ENCODE measurements at regions not wholly inside any gene's neighbourhood (a gene's known extent, or its start where the extent isn't known, plus 50 kb on each side); places are given as distances from the start of the nearest gene placed in this dataset.

DNA sequence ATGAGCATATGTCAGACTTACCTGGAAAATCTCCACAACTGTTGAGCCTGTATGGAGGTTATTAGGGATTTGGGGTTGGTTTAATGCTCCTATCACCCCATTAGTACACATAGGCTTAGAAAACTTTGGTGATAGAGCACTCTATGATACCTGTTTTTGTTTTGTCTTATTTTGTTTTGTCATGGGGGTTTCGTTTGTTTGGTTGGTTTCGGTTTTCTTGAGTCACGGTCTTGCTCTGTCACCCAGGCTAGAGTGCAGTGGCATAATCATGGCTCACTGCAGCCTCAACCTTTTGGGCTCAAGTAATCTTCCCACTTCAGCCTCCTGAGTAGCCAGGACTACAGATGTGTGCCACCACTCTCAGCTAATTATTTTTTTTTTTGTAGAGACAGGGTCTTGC, 70.0 kb downstream of the MZT1 start:
- DNase-seq = no peak

DNA sequence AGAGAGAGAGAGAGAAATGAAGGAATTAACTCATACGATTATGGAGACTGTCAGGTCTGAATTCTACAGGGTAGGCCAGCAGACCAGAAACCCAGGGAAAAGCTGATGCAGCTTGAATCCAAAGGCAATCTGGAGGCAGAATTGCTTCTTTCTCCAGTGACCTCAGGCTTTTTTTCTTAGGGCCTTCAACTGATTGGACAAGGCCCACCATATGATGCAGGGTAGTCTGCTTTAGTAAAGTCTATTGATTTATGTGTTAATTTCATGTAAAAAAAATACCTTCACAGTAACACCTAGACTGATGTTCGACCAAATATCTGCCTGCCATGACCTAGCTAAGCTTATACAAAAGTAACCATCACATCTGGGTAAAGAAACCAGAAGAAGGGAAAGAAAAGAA, 71.1 kb downstream of the MZT1 start:
- DNase-seq = no peak

DNA sequence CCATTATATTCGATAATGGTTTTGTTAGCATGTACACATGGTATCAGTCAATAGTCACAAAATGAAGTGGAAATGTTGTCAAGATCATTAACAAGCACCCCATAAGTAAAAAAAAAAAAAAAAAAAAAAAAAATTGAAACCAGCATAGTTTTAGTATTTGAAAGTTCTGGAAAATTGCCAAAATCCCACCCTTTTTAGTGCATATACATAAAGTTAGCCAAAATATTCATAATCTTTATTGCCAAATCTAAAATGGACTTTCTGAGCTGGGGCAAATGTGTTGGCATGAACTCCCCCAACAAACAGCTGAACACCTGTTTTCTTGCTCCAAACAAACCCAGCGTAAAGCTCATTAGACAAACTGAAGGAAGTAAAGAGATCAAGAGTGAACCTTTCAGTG, 73.9 kb downstream of the MZT1 start:
- DNase-seq = no peak

DNA sequence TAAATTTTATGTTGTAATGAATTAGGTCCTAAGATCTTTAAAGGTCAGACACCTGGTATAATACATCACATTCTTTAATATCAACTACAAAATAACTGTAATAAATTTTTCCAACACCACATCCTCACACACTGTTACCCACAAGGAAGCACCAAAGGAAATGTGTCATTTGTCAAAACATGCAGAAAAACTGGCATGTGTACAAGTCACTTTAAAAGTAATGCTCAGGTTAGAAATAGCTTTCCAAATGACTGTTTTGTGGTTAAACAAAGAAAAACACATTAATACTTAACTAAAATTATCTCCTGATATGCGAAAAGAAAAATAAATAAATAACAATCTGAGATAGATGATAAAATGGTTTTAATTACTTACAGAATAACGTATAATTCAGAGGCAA, 74.7 kb downstream of the MZT1 start:
- no peak for DNase-seq

DNA sequence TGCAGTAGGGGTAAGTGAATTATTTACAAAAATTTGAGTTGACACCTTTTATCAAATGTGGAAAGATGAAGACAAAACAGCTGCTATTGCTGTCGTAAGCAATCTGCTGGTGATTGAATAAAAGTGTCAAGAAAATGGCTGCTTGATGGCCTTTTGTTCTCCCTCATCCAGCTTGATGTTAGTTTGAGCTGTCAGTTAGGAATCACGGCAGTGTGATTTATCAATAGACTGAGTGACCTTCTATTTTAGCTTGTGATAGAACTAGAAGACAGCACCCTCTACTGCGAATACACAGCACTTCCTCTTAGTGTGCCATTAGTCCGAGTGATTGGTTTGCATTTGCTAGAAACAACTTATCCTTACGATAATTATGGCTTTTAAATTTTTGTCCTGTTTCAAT, 76.3 kb downstream of the MZT1 start:
- peak; percentile 14 for DNase-seq

DNA sequence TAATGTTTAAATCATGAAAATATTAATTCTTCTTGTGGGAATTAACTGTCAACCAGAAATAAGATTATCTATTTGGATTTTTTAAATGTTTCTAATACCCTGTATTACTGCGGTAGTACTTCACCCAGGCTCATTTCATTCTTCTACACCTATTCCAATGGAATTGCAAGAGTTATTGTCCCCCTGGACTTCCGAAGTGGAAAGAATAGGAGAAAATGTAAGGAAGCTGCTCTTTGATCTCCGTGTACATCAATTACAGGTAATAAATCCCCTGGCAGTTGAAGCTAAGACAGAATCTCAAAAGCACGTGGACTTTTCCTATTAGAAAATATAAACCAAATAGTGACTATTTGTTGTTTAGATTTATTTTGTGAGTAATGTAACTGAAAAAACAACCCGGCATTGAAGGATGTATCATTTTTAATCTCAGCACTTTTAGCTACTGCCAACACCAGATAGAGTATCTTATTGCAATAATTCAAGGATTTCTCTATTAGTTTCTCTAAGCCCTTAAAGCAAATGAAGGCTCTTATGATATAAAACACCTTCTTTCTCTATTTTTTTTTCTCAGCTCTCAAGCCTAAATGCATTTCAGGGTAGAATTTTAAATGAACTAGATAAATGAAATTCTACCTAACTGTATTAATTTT, 77.3 kb downstream of the MZT1 start:
- DNase-seq = no peak

DNA sequence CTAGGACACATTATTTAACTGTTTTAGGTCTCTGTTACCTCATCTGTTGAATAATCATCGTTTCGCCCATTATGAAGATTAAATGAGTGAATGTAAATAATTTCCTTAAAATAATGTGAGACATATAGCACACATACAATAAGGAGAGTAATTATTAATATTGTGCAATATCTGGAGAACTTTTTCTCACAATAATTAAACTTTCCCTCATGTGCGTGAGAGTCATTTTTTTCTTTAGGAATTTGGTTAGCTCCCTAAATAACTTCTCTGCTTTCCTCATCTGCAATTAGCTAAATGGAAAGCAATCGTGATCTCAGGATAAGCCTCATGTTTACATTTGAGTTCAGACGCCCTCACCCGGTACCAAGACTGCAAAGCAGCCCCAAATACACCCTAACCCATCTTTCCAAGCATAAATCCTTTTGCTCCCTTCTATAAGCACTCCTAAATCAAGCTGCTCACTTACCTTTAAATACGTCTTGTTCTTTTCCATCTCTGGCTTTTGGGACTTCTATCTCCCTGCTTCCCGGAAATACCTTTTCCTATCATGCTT, 78.8 kb downstream of the MZT1 start:
- no peak for DNase-seq

DNA sequence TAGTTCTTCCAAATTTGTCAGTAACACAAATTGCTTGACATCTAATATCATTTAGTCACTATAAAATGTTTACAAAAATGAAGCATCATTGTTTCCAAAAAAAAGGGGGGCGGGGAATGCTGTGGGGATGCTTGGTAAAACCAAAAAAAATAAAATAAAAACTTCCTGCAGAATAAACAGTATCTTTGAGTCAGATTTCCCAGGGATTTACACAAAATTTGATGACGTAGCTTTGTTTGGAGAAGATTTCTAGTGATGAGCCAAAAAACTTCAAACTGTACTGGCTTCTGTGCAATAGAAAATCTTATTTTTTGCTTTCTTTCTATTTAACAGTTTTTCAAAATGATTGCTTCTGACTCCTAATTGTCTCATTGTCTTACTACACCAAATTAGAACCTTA, 80.0 kb downstream of the MZT1 start:
- no peak for DNase-seq

DNA sequence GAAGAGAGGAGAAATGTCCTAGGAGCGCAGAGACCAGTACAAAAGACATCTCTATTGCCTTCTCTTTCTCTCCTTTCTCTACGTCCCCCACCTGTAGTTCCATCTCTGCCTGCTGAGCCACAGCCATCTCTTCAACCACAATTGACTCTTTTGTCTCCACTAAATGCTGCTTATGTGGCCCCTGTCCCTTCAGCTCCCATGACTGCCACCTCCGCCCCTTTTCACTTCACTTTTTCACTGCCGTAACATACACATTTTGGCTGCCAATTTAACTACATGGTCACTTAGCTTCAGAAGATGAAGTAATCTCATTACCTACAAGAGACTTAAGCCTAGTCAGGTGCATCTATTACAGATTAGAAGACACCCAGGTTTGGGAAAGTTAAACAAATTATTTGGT, 81.9 kb downstream of the MZT1 start:
- DNase-seq = no peak

DNA sequence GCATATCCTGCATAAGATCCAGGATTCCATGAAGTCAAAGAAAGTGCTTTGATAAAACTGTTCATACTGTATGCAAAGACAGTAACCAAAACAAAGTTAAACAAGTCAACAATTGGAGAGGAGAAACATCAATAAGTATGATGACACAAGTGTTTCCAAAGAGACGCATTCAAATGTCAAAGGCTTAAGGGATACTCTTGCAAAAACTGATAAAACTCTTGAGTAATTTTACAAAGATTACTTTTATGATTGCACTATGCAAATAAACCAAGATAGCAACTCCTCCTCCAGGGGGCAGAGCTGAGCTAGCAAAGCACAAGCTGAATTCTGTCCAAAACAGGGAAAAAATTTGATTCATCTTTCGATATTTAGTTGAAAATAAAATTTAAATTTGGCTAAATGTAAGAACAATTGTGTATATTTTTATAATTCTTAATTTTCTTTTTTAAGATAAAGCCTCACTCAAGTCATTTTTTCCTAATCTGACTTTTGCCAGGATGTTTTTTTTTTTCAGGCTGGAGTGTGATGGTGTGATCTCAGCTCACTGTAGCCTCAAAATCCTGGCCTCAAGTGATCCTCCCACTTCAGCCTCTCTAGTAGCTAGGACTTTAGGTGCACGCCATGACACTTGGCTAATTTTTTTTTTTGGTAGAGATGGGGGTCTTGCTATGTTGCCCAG, 84.0 kb downstream of the MZT1 start:
- peak; percentile 44 for DNase-seq

DNA sequence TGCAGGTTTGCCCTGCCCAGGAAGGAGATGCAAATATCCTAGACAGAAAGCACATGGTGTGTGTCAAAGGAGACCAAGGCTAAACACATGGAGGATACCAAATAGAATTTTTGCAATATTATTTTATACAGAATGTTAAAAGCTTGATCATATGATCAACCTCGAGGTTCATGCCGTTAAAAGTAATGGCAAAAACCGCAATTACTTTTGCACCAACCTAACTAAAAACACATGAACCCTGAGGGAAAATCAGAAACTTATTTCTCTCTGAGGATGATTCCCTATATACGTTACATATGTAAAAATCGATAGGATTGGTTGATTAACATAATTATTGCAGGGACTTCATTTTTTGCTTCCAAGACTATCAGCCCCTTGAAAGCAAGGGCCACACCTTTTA, 88.1 kb downstream of the MZT1 start:
- DNase-seq = no peak

DNA sequence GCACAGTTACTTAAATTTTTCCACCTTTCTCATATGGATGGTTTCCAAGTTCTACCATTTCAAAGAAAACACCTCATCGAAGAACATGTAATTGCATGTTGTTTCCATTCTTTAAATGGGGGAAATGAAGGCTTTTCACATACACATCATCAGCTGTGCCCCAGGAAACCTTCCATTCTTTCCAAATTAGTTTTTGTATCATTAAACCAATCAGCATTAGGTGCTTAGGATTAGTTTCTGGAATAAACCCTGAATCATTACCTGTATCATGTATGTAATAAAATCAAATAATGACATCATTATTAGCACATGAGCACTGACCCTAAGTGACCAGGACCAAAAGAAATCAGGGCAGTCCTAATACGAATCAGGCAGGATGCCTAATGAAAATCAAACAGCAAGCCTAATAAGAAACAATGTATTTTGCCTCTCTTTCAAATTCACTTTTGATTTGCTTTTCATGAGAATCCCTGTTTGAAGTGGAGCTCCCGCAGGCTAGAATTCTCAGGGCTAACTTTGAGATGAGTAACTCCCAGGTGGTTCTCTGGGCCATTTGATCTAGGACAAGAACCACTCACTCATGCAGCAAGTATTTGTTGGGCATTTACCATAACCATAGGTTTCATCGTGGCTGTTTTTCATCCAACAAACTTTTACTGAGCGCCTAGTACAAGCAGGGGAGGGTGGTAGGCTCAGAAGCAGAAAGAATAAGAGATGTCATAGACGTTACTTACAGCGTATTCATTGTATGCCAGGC, 89.2 kb downstream of the MZT1 start:
- DNase-seq = no peak

DNA sequence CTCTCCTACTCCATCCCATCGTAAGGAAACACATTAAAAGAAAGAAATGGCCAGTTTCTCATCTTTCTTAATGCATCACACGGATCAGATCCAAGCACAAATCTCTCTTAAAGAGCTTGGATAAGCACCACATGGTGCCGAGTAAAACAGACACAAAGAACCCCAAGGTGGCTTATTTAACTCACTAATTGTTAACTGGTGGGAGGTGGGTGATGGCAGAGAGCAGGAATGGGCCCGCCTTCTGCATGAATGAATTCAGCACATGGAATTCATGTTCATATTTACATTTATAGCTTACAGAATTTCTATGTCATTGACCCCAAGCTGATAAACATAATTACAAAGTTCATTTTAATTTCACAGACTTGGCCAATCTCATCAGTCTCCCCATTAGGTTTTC, 89.9 kb downstream of the MZT1 start:
- no peak for DNase-seq

DNA sequence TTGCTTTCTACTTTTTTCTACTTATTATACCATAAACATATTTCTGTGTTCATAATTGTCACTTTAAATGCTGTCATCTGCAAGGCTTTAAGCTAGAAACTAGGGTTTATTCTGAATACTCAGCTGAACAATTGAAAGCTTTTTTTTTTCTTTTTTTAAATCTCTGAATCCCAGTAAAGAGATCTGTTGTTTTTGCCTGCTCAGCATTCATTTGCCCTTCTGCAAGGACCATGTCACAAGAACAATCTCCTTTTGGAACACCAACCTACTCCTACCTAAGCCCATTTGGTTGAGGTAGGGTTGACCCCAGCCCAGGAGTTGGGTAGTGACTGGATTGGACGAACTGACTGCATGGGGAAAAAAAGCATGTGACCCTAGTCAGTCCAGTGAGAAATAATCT, 92.6 kb downstream of the MZT1 start:
- DNase-seq = no peak

DNA sequence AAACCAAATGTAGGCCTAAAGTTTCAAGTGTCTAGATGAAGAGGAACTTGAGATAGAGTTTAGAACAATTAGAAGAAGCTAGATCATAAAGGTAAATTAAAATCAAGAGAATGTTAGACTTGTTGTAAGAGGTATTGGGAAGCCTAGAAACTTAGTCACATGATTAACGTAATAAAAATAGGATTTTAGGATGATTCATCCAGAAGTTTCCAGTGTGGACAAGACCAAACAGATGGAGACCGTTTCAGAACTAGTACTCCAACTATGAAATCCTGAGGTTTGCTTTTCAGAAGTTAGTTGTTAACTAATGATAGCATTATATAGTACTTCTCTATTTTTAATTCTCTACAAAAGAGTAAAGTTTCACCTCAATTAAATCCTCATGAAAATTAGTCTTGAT, 104.9 kb downstream of the MZT1 start:
- DNase-seq = no peak

DNA sequence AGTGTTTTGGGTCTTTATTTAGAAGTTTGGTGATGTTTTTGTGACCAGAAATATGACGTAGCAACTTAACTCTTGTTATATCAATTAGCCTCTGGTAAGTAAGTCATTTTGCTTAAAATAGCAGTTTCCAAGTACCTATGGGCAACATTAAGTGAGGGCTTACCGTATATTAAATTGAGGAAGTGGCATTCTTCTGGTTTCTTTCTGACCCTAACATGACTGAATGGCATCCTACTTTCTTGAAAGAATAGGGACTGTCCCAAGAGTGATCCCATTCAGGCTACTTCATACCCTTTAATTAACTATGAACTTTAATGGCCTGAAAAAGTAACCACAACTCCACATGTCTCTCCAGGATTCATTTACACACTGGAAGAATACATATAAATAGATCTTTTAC, 106.6 kb downstream of the MZT1 start:
- no peak for DNase-seq

DNA sequence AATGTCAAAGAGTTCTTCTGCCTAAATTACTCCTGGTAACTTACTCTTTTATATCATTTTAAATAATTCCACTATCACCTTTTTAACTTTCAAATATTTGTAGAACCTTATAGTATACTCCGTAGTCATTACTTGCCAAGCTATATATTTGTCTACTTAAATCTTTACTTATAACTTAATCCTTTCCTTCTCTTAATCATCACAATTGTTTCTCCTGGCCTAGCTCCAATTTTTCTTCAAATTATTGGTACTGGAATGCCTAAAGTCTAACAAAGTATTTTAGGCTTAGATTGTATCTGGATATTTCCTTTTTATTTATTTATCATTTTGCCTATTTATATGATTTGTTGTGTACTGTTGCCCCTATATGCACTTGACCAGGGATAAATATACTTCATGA, 109.5 kb downstream of the MZT1 start:
- no peak for DNase-seq

DNA sequence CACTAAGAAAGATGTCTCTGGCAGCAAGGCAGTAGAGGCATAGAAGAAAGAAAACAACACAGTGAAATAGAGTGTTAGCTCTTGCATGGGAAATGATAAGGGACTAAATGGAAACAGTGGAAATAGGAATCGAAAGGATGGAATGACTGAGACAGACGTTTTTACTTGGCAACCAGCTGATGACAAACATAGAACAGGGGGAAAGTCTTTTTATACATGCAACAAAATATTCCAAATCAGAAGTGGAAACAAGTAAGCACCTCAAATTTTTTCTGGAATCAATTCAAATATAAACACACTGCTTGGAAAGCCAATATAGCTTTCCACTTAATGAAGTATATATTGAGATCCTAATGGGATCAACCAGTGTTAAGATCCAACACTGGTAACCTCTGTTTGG, 110.2 kb downstream of the MZT1 start:
- DNase-seq = no peak

DNA sequence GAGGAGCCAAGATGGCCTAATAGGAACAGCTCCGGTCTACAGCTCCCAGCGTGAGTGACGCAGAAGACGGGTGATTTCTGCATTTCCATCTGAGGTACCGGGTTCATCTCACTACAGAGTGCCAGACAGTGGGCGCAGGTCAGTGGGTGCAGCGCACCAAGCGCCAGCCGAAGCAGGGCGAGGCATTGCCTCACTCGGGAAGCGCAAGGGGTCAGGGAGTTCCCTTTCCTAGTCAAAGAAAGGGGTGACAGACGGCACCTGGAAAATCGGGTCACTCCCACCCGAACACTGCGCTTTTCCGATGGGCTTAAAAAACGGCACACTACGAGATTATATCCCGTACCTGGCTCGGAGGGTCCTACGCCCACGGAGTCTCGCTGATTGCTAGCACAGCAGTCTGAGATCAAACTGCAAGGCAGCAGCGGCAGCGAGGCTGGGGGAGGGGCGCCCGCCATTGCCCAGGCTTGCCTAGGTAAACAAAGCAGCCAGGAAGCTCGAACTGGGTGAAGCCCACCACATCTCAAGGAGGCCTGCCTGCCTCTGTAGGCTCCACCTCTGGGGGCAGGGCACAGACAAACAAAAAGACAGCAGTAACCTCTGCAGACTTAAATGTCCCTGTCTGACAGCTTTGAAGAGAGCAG, 117.1 kb downstream of the MZT1 start:
- peak; percentile 11 for DNase-seq

DNA sequence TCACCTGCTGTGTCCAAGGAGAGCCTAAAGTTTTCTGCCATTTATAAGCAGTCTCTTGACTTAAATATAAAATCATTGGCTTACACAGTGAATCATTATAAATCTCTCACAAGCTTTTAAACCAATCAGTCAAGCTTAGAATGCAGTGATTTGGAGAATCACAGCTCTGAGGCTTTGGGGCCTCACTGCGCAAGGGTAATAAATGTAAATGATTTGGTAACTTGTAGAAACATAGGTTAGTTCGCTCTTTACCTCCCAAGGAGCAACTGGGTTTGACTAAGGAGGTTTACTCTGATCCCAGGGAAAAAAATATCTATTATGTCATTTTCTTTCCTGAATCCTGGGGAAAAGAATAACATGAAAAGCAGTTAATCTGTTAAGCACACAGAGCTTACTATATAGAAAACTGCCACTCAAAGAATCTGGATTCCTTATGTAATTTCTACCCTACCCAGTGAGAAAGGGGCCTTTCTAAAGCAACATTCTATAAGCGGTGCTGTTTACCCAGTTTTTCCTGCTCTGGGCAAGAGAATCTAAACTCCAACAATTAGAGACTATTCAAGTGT, 128.2 kb downstream of the MZT1 start:
- DNase-seq = no peak

DNA sequence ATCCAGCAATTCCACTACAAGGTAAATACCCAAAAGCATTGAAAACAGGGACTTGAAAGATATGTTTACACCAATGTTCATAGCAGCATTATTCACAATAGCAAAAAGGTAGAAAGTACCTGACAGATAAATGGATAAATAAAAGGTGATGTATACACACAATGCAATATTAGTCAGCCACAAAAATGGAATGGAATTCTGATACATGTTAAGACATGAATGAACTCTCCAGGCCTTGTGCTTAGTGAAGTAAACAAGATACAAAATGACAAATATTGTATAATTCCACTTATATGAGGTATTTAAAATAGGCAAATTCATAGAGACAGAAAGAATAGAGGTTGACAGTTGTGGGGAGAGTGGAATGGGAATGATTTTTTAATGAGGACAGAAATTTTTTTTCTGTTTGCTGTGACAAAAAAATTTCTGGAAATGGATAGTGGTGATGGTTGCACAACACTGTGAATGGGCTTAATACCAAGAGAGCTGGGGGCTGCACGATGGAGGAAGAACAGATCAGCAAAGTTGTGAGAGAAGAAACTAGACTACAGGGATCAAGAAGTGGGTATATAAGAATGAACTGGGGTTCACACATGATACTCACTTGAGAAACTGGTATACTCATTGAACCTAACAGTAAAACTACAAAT, 137.2 kb downstream of the MZT1 start:
- DNase-seq = no peak

DNA sequence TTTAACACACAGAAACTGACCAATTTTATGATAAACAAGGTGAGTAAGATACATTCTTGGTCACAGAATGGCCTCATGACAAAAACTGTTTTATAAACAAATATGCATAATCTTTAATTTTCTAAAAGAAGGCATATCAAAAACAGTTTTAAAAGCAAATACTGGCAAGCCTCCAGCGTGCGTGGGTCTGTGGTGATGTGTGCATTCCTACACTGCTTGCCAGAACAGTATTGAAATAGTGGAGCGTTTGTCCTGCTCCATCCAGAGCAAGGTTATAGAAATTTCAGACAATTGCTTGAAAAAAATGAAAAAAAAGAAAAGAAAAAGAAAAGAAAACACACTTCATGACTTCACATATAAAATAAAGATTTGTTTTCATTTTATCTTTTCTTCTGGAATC, 140.9 kb downstream of the MZT1 start:
- DNase-seq = no peak

DNA sequence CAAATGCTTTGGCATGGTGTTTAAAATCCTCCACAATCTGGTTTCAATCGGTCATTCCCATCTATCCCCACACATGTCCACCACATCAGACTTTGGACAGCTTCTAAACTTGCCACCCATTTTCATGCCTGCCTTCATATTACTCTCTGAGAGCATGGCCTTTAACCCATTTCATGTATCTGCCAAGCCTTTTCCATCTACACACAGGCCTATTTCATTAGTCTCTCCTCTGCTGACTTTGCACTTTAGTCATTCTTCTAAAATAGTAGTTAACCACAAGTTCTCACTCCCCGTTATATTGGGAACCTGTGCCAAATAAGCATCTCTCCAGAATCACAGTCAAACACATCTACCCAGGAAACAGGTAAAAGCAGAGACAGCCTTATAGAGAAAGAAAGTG, 142.2 kb downstream of the MZT1 start:
- no peak for DNase-seq

Measured in DMS53 (cell line).